GM12878 (cell line): ENCODE measurements at regions not wholly inside any gene's neighbourhood (a gene's known extent, or its start where the extent isn't known, plus 50 kb on each side); places are given as distances from the start of the nearest gene placed in this dataset.

Experiments
- ATAC-seq: fragments of 200-7000 bp; cut with Tn5 transposase; 3 replicates; pipeline ENCODE4 v1.9.1; 2020; ENCODE audit warnings: mild to moderate bottlenecking, moderate library complexity
- BruUV-seq: library from RNA; stranded (reverse); fragments of 400-500 nt; replicated peaks from 2 replicates; lab custom pipeline; 2021; lab: Mats Ljungman, UMichigan
- CTCF ChIA-PET: fragments of 300-600 bp; sonication (Branson Sonifier 250); formaldehyde crosslinking; extraction: SDS; loops from one replicate; lab custom pipeline; 2021; ENCODE audit warnings: inconsistent platforms; lab: Yijun Ruan, JAX
- POLR2A ChIA-PET: fragments of 350-600 bp; formaldehyde crosslinking; extraction: SDS; loops from one replicate; lab custom pipeline; 2021; ENCODE audit warnings: inconsistent platforms; lab: Charles Lee
- RAD21 ChIA-PET: fragments of 300-600 bp; sonication (Branson Sonifier 250); formaldehyde crosslinking; loops from one replicate; lab custom pipeline; 2023; ENCODE audit warnings: antibody characterized with exemption; ENCODE audit not compliant: unreplicated experiment; lab: Charles Lee
- SMC1A ChIA-PET: fragments of 300-600 bp; sonication (Branson Sonifier 250); formaldehyde crosslinking; loops from one replicate; lab custom pipeline; 2023; ENCODE audit not compliant: unreplicated experiment, uncharacterized antibody; lab: Charles Lee
- DNase-seq: peaks from one replicate; pipeline ENCODE4 v3.0.0-alpha.2; 2011; ENCODE audit warnings: low read depth, low spot score
- FAIRE-seq: peaks from 3 replicates; lab custom pipeline; 2011; peaks lifted over from hg19 to GRCh38; lab: Jason Lieb, UNC
- H2AFZ ChIP-seq: 2 replicates; pipeline ENCODE4 v1.6.0; 2011; ENCODE audit warnings: low read depth, low read length, control low read depth; ENCODE audit not compliant: control insufficient read depth
- H3K27ac ChIP-seq: 2 replicates; pipeline ENCODE4 v1.5.1; 2011; ENCODE audit warnings: control low read depth; ENCODE audit not compliant: control insufficient read depth, insufficient read depth
- H3K27me3 ChIP-seq, 2 experiments: replicated peaks in 1 of 2; 2 replicates each; pipeline versions ENCODE4 v1.6.0 to v1.6.1; 2011; ENCODE audit warnings: low read length in 1 of 2; ENCODE audit not compliant: control insufficient read depth in 2 of 2, insufficient read depth in 2 of 2
- H3K36me3 ChIP-seq, 2 experiments: 2 replicates each; pipeline ENCODE4 v1.5.1; 2011; ENCODE audit warnings: low read length in 1 of 2; ENCODE audit not compliant: control insufficient read depth in 2 of 2, insufficient read depth in 2 of 2
- H3K4me1 ChIP-seq: 2 replicates; pipeline ENCODE4 v1.6.1; 2011; ENCODE audit warnings: mild to moderate bottlenecking, low read length, moderate library complexity, mixed read lengths; ENCODE audit not compliant: control insufficient read depth, insufficient read depth
- H3K4me2 ChIP-seq: 2 replicates; pipeline ENCODE4 v1.6.0; 2011; ENCODE audit warnings: control low read depth; ENCODE audit not compliant: control insufficient read depth, insufficient read depth
- H3K4me3 ChIP-seq: fragments of 200-600 bp; sonication (generic); 2 replicates; pipeline ENCODE4 v1.5.1; 2016
- H3K79me2 ChIP-seq: 2 replicates; pipeline ENCODE4 v1.6.0; 2011; ENCODE audit warnings: low read length; ENCODE audit not compliant: control insufficient read depth, insufficient read depth
- H3K9ac ChIP-seq: 2 replicates; pipeline ENCODE4 v1.8.0; 2011; ENCODE audit warnings: low read length, control low read depth, mixed read lengths; ENCODE audit not compliant: control insufficient read depth, insufficient read depth
- H3K9me3 ChIP-seq: replicated peaks from 3 replicates; pipeline ENCODE4 v1.5.1; 2011; ENCODE audit warnings: mild to moderate bottlenecking, low read length; ENCODE audit not compliant: control insufficient read depth, insufficient read depth
- H4K20me1 ChIP-seq: 2 replicates; pipeline ENCODE4 v1.6.0; 2011; ENCODE audit not compliant: control insufficient read depth, insufficient read depth
- CBX5 ChIP-seq: sonication (generic); IDR thresholded peaks from 2 replicates; pipeline ENCODE4 v1.6.1; 2016; ENCODE audit warnings: low read depth, moderate library complexity, mild to moderate bottlenecking, inconsistent platforms
- CHD2 ChIP-seq: IDR thresholded peaks from 2 replicates; pipeline ENCODE4 v1.6.1; 2011; ENCODE audit warnings: low read depth, low read length, improper control_type of control experiment, borderline replicate concordance
- CREM ChIP-seq: IDR thresholded peaks from 2 replicates; pipeline ENCODE4 v1.6.1; 2014; ENCODE audit warnings: antibody characterized with exemption, low read depth
- ETV6 ChIP-seq, 2 experiments: fragments of 450-650 bp in 1 of 2; IDR thresholded peaks in 1 of 2; conservative IDR thresholded peaks in 1 of 2; 2 replicates each; pipeline ENCODE4 v1.6.1; 2014; ENCODE audit warnings: antibody characterized with exemption in 1 of 2, borderline replicate concordance in 1 of 2, low read depth in 1 of 2, mild to moderate bottlenecking in 1 of 2, moderate library complexity in 1 of 2
- EZH2 ChIP-seq: IDR thresholded peaks from 2 replicates; pipeline ENCODE4 v1.6.1; 2012; ENCODE audit warnings: low read depth, mild to moderate bottlenecking, control low read depth, inconsistent platforms, low read length, borderline replicate concordance; ENCODE audit not compliant: control insufficient read depth
- FOS ChIP-seq: IDR thresholded peaks from 3 replicates; pipeline ENCODE4 v1.6.1; 2011; ENCODE audit warnings: borderline replicate concordance; ENCODE audit not compliant: insufficient read length; ENCODE audit errors: extremely low read depth
- FOXM1 ChIP-seq: IDR thresholded peaks from 2 replicates; pipeline ENCODE4 v1.6.1; 2012; ENCODE audit warnings: low read depth, mild to moderate bottlenecking, inconsistent platforms, low read length, moderate library complexity
- IKZF1 ChIP-seq: fragments of 450-650 bp; conservative IDR thresholded peaks from 2 replicates; pipeline ENCODE4 v1.6.1; 2017; ENCODE audit warnings: antibody characterized with exemption, mild to moderate bottlenecking
- JUNB ChIP-seq: IDR thresholded peaks from 2 replicates; pipeline ENCODE4 v1.6.1; 2016; ENCODE audit warnings: antibody characterized with exemption, mild to moderate bottlenecking
- NFYA ChIP-seq: IDR thresholded peaks from 2 replicates; pipeline ENCODE4 v1.6.1; 2011; ENCODE audit warnings: low read depth, mild to moderate bottlenecking, low read length, improper control_type of control experiment, borderline replicate concordance
- POLR2A ChIP-seq: IDR thresholded peaks from 2 replicates; pipeline ENCODE4 v1.6.1; 2011; ENCODE audit warnings: low read depth, mild to moderate bottlenecking, low read length
- POLR2AphosphoS5 ChIP-seq: IDR thresholded peaks from 2 replicates; pipeline ENCODE4 v1.6.1; 2011; ENCODE audit warnings: mild to moderate bottlenecking, low read length, inconsistent platforms
- SREBF1 ChIP-seq: IDR thresholded peaks from 2 replicates; pipeline ENCODE4 v1.6.1; 2012; ENCODE audit warnings: mild to moderate bottlenecking, low read length
- SUPT20H ChIP-seq: IDR thresholded peaks from 2 replicates; pipeline ENCODE4 v1.6.1; 2011; ENCODE audit warnings: low read depth, mild to moderate bottlenecking, low read length, moderate library complexity, borderline replicate concordance; ENCODE audit not compliant: control insufficient read depth
- WGBS: methylation state at CpG from one replicate; pipeline ENCODE4 v1.1.6; 2016; ENCODE audit warnings: low lambda C conversion rate; ENCODE audit not compliant: insufficient replicate concordance, insufficient coverage; ENCODE audit errors: missing lambda C conversion rate; 5-methylcytosine and 5-hydroxymethylcytosine counted together
- in situ Hi-C: fragments of 300-500 bp; cut with MboI; formaldehyde crosslinking; loops from 9 replicates; pipeline ENCODE4 v1.14.3; 2018; ENCODE audit warnings: mixed read lengths
- intact Hi-C: fragments of 100-400 bp; cut with micrococcal nuclease; formaldehyde crosslinking; loops from one replicate; pipeline ENCODE4 v1.14.2; 2022; ENCODE audit not compliant: unreplicated experiment
- TF ChIP-seq, protein P1 (sequence below): fragments of 450-650 bp; IDR thresholded peaks from 2 replicates; pipeline ENCODE4 v1.6.1; 2017; ENCODE audit warnings: mild to moderate bottlenecking, low read depth, inconsistent platforms; ENCODE audit not compliant: poor library complexity, severe bottlenecking

DNA sequence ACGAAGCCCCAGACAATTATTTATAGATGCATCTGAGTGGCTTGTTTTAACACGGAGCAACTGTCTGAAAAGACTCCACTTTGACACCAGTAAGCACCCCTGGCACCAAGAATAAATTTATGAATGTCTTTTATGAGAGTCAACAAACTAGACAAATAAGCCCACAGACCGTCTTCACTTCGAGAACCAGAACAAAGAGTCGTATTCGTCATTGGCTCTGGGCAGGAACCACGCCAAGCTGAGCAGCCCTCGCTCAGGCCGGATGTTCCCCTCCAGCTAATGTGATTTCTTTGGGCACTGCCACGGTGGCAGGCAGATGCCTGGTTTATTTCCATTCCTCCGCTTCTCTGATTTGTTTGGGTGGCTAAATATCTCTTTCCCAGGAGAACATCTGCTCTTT lies 91.9 kb upstream of the STC2 start (continued):
- TF ChIP-seq, protein P1, sequence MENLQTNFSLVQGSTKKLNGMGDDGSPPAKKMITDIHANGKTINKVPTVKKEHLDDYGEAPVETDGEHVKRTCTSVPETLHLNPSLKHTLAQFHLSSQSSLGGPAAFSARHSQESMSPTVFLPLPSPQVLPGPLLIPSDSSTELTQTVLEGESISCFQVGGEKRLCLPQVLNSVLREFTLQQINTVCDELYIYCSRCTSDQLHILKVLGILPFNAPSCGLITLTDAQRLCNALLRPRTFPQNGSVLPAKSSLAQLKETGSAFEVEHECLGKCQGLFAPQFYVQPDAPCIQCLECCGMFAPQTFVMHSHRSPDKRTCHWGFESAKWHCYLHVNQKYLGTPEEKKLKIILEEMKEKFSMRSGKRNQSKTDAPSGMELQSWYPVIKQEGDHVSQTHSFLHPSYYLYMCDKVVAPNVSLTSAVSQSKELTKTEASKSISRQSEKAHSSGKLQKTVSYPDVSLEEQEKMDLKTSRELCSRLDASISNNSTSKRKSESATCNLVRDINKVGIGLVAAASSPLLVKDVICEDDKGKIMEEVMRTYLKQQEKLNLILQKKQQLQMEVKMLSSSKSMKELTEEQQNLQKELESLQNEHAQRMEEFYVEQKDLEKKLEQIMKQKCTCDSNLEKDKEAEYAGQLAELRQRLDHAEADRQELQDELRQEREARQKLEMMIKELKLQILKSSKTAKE = no peak
- no peak for TF ChIP-seq FOS
- TF ChIP-seq POLR2A = no peak

DNA sequence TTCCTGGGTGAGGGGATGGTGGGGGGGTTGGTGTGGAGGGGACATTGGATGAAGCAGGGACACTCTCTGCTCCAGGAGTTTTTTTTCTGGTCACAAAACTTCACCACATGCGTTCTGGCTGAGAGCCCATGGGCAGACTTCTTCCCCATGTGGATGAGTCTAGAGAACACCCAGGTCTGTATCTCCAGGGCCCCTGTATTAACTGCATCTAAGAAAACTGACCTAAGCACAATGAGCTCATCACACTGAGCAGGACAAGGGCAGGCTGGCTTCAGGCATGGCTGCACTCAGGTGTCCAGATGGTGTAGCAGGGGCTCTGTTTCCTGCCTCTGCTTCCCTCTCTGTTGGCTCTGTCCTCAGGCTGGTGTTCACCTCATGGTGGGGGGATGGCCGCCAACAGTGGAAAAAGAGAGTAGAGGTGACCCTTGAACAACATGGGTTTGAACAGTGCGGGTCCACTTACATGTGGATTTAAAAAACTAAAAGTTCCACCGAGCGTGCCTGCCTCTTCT lies 85.3 kb upstream of the STC2 start:
- Histone ChIP-seq H3K9me3 (no peaks in the 10 kb centered on the region), H3K79me2 (no peaks in the 10 kb centered on the region), H4K20me1 (no peaks in the 10 kb centered on the region), H2AFZ (no peak overlapping the region), H3K4me2 (no peak overlapping the region), H3K4me1 (no peaks in the 10 kb centered on the region), H3K36me3 (no peaks in the 10 kb centered on the region), H3K27me3 (no peaks in the 10 kb centered on the region; a peak in 1 of 4 replicates), H3K4me3 (no peak overlapping the region), H3K9ac (no peak overlapping the region), H3K27ac (no peak overlapping the region)
- CTCF ChIA-PET = no interaction called here
- DNase-seq = no peak
- SMC1A ChIA-PET = no interaction called here
- RAD21 ChIA-PET = no interaction called here
- ATAC-seq = no peak
- FAIRE-seq = no peak
- no peak for TF ChIP-seq CREM
- TF ChIP-seq POLR2AphosphoS5 = no peak
- no peak for TF ChIP-seq CHD2
- no peak for TF ChIP-seq SREBF1
- no peak for TF ChIP-seq IKZF1
- TF ChIP-seq SUPT20H = no peak
- TF ChIP-seq JUNB = no peak
- TF ChIP-seq ETV6 (conservative IDR thresholded peaks at IDR 0.05 in 1 of 2, IDR thresholded peaks at IDR 0.05 in 1 of 2; ENCODE audit: borderline replicate concordance in 1 of 2, low read depth in 1 of 2) = no peak
- TF ChIP-seq EZH2 = no peak
- no peak for TF ChIP-seq CBX5
- no peak for TF ChIP-seq FOXM1
- no peak for TF ChIP-seq NFYA
- POLR2A ChIA-PET = no interaction called here
- BruUV-seq = no TSS peak
- intact Hi-C loops (no loop called here), in situ Hi-C loops (no loop called here)
- WGBS = 45% methylated on average over 5 of the region's 5 CpGs
